SK-N-SH treated with all-trans-retinoic acid at 6 μM for 48 hours (cell line): ENCODE measurements at regions not wholly inside any gene's neighbourhood (a gene's known extent, or its start where the extent isn't known, plus 50 kb on each side); places are given as distances from the start of the nearest gene placed in this dataset.
A peak's percentile ranks its signal among the peaks of the same experiment; 100 is the strongest.

Experiments
- ATAC-seq: fragments of 200-7000 bp; cut with Tn5 transposase; 3 replicates; pipeline ENCODE4 v1.9.1; 2020; ENCODE audit warnings: mild to moderate bottlenecking, moderate library complexity
- ARNTL ChIP-seq: fragments of 450-650 bp; formaldehyde crosslinking; IDR thresholded peaks from 2 replicates; pipeline ENCODE4 v1.5.0; 2020; ENCODE audit warnings: low read depth, mild to moderate bottlenecking, moderate library complexity, borderline replicate concordance
- BACH2 ChIP-seq: fragments of 250-450 bp; sonication (Bioruptor Pico); IDR thresholded peaks from 2 replicates; pipeline ENCODE4 v1.9.0; 2021; ENCODE audit warnings: mild to moderate bottlenecking, borderline replicate concordance
- CSDC2 ChIP-seq: fragments of 250-450 bp; sonication (Bioruptor Pico); IDR thresholded peaks from 2 replicates; pipeline ENCODE4 v1.5.0; 2020; ENCODE audit warnings: mild to moderate bottlenecking, moderate library complexity
- CSRNP3 ChIP-seq: fragments of 250-450 bp; sonication (Bioruptor Pico); IDR thresholded peaks from 2 replicates; pipeline ENCODE4 v1.5.1; 2021; ENCODE audit warnings: mild to moderate bottlenecking, moderate library complexity
- ESRRG ChIP-seq: fragments of 250-450 bp; sonication (Bioruptor Pico); IDR thresholded peaks from 2 replicates; pipeline ENCODE4 v1.6.1; 2021; ENCODE audit warnings: mild to moderate bottlenecking
- GLIS3 ChIP-seq: fragments of 250-450 bp; sonication (Bioruptor Pico); IDR thresholded peaks from 2 replicates; pipeline ENCODE4 v1.5.0; 2020; ENCODE audit warnings: mild to moderate bottlenecking, moderate library complexity
- ISL1 ChIP-seq: fragments of 250-450 bp; sonication (Bioruptor Pico); IDR thresholded peaks from 2 replicates; pipeline ENCODE4 v2.1.2; 2022; ENCODE audit warnings: mild to moderate bottlenecking, moderate library complexity
- OSR1 ChIP-seq: fragments of 250-450 bp; sonication (Bioruptor Pico); IDR thresholded peaks from 2 replicates; pipeline ENCODE4 v1.8.0; 2022; ENCODE audit warnings: moderate library complexity, mild to moderate bottlenecking, inconsistent platforms
- PATZ1 ChIP-seq: fragments of 250-450 bp; sonication (Bioruptor Pico); IDR thresholded peaks from 2 replicates; pipeline ENCODE4 v1.8.0; 2020; ENCODE audit warnings: mild to moderate bottlenecking, moderate library complexity, borderline replicate concordance
- POU6F1 ChIP-seq: fragments of 250-450 bp; sonication (Bioruptor Pico); IDR thresholded peaks from 2 replicates; pipeline ENCODE4 v1.8.0; 2021; ENCODE audit warnings: low read depth, mild to moderate bottlenecking, moderate library complexity, borderline replicate concordance
- PPARA ChIP-seq: fragments of 250-450 bp; sonication (Bioruptor Pico); IDR thresholded peaks from 2 replicates; pipeline ENCODE4 v1.5.0; 2020; ENCODE audit warnings: mild to moderate bottlenecking, borderline replicate concordance
- RARB ChIP-seq: fragments of 250-450 bp; sonication (Bioruptor Pico); IDR thresholded peaks from 2 replicates; pipeline ENCODE4 v1.8.0; 2021; ENCODE audit warnings: mild to moderate bottlenecking, moderate library complexity
- SNAI2 ChIP-seq: fragments of 250-450 bp; sonication (Bioruptor Pico); IDR thresholded peaks from 2 replicates; pipeline ENCODE4 v1.5.0; 2020; ENCODE audit warnings: mild to moderate bottlenecking, moderate library complexity
- TCF4 ChIP-seq: fragments of 250-450 bp; sonication (Bioruptor Pico); IDR thresholded peaks from 2 replicates; pipeline ENCODE4 v1.8.0; 2021; ENCODE audit warnings: mild to moderate bottlenecking, moderate library complexity, borderline replicate concordance
- TOX ChIP-seq: fragments of 250-450 bp; sonication (Bioruptor Pico); IDR thresholded peaks from 2 replicates; pipeline ENCODE4 v1.8.0; 2021; ENCODE audit warnings: mild to moderate bottlenecking, moderate library complexity, borderline replicate concordance
- ZC3H10 ChIP-seq: fragments of 250-450 bp; sonication (Bioruptor Pico); IDR thresholded peaks from 2 replicates; pipeline ENCODE4 v1.5.1; 2021; ENCODE audit warnings: mild to moderate bottlenecking, moderate library complexity
- ZFP3 ChIP-seq: fragments of 250-450 bp; sonication (Bioruptor Pico); IDR thresholded peaks from 2 replicates; pipeline ENCODE4 v1.5.0; 2020; ENCODE audit warnings: mild to moderate bottlenecking, moderate library complexity
- ZFP30 ChIP-seq: fragments of 450-650 bp; formaldehyde crosslinking; IDR thresholded peaks from 2 replicates; pipeline ENCODE4 v1.5.0; 2022; ENCODE audit warnings: mild to moderate bottlenecking, moderate library complexity
- ZNF565 ChIP-seq: fragments of 450-650 bp; formaldehyde crosslinking; conservative IDR thresholded peaks from 2 replicates; pipeline ENCODE4 v1.5.0; 2020; ENCODE audit warnings: low read depth, mild to moderate bottlenecking, moderate library complexity
- ZNF70 ChIP-seq: fragments of 450-650 bp; formaldehyde crosslinking; IDR thresholded peaks from 2 replicates; pipeline ENCODE4 v1.5.0; 2020; ENCODE audit warnings: mild to moderate bottlenecking, moderate library complexity
- ZNF8 ChIP-seq: fragments of 450-650 bp; formaldehyde crosslinking; IDR thresholded peaks from 2 replicates; pipeline ENCODE4 v1.5.0; 2020; ENCODE audit warnings: mild to moderate bottlenecking, moderate library complexity
- TF ChIP-seq, protein P1 (sequence below): fragments of 250-450 bp; sonication (Bioruptor Pico); IDR thresholded peaks from 2 replicates; pipeline ENCODE4 v1.5.1; 2020; ENCODE audit warnings: low read depth, mild to moderate bottlenecking, moderate library complexity
- TF ChIP-seq, protein P2 (sequence below): fragments of 250-450 bp; sonication (Bioruptor Pico); IDR thresholded peaks from 2 replicates; pipeline ENCODE4 v1.5.0; 2020; ENCODE audit warnings: mild to moderate bottlenecking, moderate library complexity

- TF ChIP-seq, protein P1, sequence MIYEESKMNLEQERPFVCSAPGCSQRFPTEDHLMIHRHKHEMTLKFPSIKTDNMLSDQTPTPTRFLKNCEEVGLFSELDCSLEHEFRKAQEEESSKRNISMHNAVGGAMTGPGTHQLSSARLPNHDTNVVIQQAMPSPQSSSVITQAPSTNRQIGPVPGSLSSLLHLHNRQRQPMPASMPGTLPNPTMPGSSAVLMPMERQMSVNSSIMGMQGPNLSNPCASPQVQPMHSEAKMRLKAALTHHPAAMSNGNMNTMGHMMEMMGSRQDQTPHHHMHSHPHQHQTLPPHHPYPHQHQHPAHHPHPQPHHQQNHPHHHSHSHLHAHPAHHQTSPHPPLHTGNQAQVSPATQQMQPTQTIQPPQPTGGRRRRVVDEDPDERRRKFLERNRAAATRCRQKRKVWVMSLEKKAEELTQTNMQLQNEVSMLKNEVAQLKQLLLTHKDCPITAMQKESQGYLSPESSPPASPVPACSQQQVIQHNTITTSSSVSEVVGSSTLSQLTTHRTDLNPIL (CRISPR knock-in tag), result no peak
- TF ChIP-seq TOX (CRISPR knock-in tag) (no peak), TCF4 (CRISPR knock-in tag) (no peak), ZNF70 (CRISPR knock-in tag) (no peak), ISL1 (CRISPR knock-in tag) (no peak), OSR1 (CRISPR knock-in tag) (no peak), CSDC2 (CRISPR knock-in tag) (no peak), RARB (CRISPR knock-in tag) (no peak), PPARA (CRISPR knock-in tag) (no peak)
- TF ChIP-seq, protein P2, sequence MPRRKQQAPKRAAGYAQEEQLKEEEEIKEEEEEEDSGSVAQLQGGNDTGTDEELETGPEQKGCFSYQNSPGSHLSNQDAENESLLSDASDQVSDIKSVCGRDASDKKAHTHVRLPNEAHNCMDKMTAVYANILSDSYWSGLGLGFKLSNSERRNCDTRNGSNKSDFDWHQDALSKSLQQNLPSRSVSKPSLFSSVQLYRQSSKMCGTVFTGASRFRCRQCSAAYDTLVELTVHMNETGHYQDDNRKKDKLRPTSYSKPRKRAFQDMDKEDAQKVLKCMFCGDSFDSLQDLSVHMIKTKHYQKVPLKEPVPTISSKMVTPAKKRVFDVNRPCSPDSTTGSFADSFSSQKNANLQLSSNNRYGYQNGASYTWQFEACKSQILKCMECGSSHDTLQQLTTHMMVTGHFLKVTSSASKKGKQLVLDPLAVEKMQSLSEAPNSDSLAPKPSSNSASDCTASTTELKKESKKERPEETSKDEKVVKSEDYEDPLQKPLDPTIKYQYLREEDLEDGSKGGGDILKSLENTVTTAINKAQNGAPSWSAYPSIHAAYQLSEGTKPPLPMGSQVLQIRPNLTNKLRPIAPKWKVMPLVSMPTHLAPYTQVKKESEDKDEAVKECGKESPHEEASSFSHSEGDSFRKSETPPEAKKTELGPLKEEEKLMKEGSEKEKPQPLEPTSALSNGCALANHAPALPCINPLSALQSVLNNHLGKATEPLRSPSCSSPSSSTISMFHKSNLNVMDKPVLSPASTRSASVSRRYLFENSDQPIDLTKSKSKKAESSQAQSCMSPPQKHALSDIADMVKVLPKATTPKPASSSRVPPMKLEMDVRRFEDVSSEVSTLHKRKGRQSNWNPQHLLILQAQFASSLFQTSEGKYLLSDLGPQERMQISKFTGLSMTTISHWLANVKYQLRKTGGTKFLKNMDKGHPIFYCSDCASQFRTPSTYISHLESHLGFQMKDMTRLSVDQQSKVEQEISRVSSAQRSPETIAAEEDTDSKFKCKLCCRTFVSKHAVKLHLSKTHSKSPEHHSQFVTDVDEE (CRISPR knock-in tag), result no peak
Observed at GRCh38 chr2:71748227-71748626, 294.9 kb downstream of the DYSF start (continued).

DNA sequence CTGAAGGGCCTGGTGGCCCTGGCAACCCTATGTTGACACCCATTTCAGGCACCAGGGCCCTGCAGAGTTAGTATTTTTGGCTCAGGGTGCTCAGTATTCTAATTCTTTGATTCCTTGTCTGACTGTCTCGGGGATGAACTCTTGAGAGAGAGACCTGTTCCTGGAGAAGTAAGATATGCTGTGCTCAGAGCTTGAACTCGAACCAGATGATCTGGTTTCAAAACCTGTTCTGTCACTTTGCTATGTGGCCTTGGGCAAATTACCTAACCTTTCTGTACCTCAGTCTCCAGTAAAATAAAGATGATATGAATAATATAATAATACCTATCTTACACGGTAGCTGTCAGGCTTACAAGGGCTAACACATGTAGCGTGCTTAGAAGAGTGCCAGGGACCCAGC lies 294.2 kb downstream of the DYSF start:
- ATAC-seq, result no peak
- TF ChIP-seq ISL1 (CRISPR knock-in tag), result no peak
- TF ChIP-seq ZNF70 (CRISPR knock-in tag), result no peak
- no peak for TF ChIP-seq TOX (CRISPR knock-in tag)
- no peak for TF ChIP-seq ESRRG (CRISPR knock-in tag)
- TF ChIP-seq TCF4 (CRISPR knock-in tag), result no peak
- no peak for TF ChIP-seq GLIS3 (CRISPR knock-in tag)
- TF ChIP-seq ZNF8 (CRISPR knock-in tag), result no peak
- no peak for TF ChIP-seq ARNTL
- TF ChIP-seq ZNF565, result no peak
- TF ChIP-seq OSR1 (CRISPR knock-in tag), result no peak
- TF ChIP-seq, all 23 proteins: peak for 0

GRCh38 chr2:71746946-71747501 lies 293.7 kb downstream of the DYSF start:
- peak; percentile 49 for ATAC-seq
- TF ChIP-seq PATZ1 (CRISPR knock-in tag), result no peak
- TF ChIP-seq TCF4 (CRISPR knock-in tag), result no peak
- TF ChIP-seq CSDC2 (CRISPR knock-in tag), result no peak; the same call in 1 of the 2 replicates
- no peak for TF ChIP-seq ZNF565
- TF ChIP-seq SNAI2, result no peak
- TF ChIP-seq ZFP30 (CRISPR knock-in tag), result no peak
- TF ChIP-seq PPARA (CRISPR knock-in tag), result no peak
- no peak for TF ChIP-seq ZNF8 (CRISPR knock-in tag)
- no peak for TF ChIP-seq ESRRG (CRISPR knock-in tag)
- TF ChIP-seq BACH2 (CRISPR knock-in tag), result no peak
- no peak for TF ChIP-seq TOX (CRISPR knock-in tag)
- no peak for TF ChIP-seq ARNTL
- TF ChIP-seq, protein P2 (CRISPR knock-in tag), result no peak
- TF ChIP-seq ZC3H10, result no peak
- TF ChIP-seq RARB (CRISPR knock-in tag), result no peak
- TF ChIP-seq CSRNP3 (CRISPR knock-in tag), result no peak
- TF ChIP-seq, protein P1 (CRISPR knock-in tag), result no peak
- no peak for TF ChIP-seq POU6F1 (CRISPR knock-in tag)
- TF ChIP-seq ZFP3, result no peak
- TF ChIP-seq, all 23 proteins: peak for 0
